ENCODE measurements at regions not wholly inside any gene's neighbourhood (a gene's known extent, or its start where the extent isn't known, plus 50 kb on each side); places are given as distances from the start of the nearest gene placed in this dataset.

GRCh38 chr11:33542921-33543320 is 157.7 kb downstream of the C11orf91 start:
- H3K4me1 ChIP-seq (replicated peaks in 1 of 2): no peaks in the 10 kb centered on the region
- WGBS, 4 donors: 63 to 71% (median 66%) methylated on average over 7 of the region's 7 CpGs
- TF ChIP-seq POLR2A (IDR thresholded peaks at IDR 0.05): no peak
- TF ChIP-seq, protein P1, sequence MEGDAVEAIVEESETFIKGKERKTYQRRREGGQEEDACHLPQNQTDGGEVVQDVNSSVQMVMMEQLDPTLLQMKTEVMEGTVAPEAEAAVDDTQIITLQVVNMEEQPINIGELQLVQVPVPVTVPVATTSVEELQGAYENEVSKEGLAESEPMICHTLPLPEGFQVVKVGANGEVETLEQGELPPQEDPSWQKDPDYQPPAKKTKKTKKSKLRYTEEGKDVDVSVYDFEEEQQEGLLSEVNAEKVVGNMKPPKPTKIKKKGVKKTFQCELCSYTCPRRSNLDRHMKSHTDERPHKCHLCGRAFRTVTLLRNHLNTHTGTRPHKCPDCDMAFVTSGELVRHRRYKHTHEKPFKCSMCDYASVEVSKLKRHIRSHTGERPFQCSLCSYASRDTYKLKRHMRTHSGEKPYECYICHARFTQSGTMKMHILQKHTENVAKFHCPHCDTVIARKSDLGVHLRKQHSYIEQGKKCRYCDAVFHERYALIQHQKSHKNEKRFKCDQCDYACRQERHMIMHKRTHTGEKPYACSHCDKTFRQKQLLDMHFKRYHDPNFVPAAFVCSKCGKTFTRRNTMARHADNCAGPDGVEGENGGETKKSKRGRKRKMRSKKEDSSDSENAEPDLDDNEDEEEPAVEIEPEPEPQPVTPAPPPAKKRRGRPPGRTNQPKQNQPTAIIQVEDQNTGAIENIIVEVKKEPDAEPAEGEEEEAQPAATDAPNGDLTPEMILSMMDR (IDR thresholded peaks at IDR 0.05): peak; percentile 42 to 67 (median 63)
- H3K9me3 ChIP-seq (replicated peaks in 1 of 3): no peaks in the 10 kb centered on the region
- no peak overlapping the region for H3K4me3 ChIP-seq
- H3K36me3 ChIP-seq (replicated peaks in 1 of 2): no peaks in the 10 kb centered on the region
- DNase-seq: peak; percentile 53 to 80 (median 66)
- H3K27ac ChIP-seq: no peak overlapping the region
- intact Hi-C loops (cut with DNase I): loop anchor here (5.0 to 10.0 kb wide), 2 partner anchors 142 to 144 kb away; no protein-coding TSS in a partner anchor
- H3K27me3 ChIP-seq: no peaks in the 10 kb centered on the region

DNA sequence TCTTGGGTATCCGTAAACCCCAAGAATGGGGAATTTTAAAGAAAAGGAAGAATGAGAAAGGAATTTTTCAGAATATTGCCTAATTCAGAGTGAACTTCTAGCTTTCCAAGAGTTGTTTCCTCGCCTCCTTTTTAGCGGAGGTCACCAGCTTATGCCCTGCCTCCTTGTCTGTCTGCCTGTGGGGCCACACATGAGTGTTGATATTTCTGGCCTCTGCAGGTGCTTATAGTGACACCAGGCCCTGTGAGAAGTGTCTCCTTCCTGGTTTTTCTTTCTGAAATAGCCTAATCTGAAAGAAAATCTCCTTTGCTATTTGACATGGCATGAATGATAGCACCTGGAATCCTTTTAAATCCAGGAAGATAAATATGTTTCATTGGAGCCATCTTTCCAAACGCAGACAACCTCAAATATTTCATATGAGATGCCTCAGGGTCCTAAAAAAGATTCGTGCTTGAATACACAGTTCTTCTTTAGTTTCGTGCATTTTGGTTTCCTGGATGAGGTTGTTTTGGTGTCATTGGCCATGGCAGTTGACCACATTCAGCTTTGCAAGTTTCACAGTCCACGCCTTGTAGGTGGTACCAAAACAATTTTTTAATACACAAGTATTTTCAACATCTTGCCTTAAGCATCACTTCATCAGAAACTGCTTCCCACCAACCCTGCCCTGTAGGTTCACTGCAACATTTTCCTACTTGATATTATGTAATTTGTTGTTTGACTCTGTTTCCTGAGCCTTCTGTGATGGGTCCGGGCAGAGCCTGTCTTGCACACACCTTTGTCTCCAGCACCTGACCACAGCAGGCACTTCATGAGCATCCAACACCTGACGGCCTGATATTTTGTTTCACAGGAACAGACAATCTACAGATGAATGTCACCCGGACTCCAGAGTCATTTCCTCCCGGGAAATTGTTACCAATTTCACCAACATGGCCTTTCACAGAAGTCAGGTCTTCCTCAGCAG is 159.4 kb downstream of the C11orf91 start:
- Histone ChIP-seq H3K9me3 (replicated peaks in 1 of 3) (no peaks in the 10 kb centered on the region), H3K4me3 (no peak overlapping the region), H3K27ac (no peak overlapping the region), H3K36me3 (replicated peaks in 1 of 2) (no peaks in the 10 kb centered on the region), H3K27me3 (no peaks in the 10 kb centered on the region), H3K4me1 (replicated peaks in 1 of 2) (no peaks in the 10 kb centered on the region)
- DNase-seq: no peak
- TF ChIP-seq POLR2A (IDR thresholded peaks at IDR 0.05): no peak
- TF ChIP-seq, protein P1 (IDR thresholded peaks at IDR 0.05): no peak
- intact Hi-C loops (cut with DNase I): loop anchor here (5.0 to 10.0 kb wide), 2 partner anchors 144 to 146 kb away; no protein-coding TSS in a partner anchor
- WGBS, 4 donors: 75 to 86% (median 84%) methylated on average over 11 of the region's 11 CpGs

GRCh38 chr11:33540427-33540826 is 160.2 kb downstream of the C11orf91 start:
- no peak overlapping the region for H3K4me3 ChIP-seq
- no peak for DNase-seq
- no peaks in the 10 kb centered on the region for H3K4me1 ChIP-seq (replicated peaks in 1 of 2)
- H3K36me3 ChIP-seq (replicated peaks in 1 of 2): no peaks in the 10 kb centered on the region
- no peaks in the 10 kb centered on the region for H3K9me3 ChIP-seq (replicated peaks in 1 of 3)
- no peaks in the 10 kb centered on the region for H3K27me3 ChIP-seq
- intact Hi-C loops (cut with DNase I): loop anchor here (5.0 to 10.0 kb wide), 2 partner anchors 144 to 147 kb away; no protein-coding TSS in a partner anchor
- no peak overlapping the region for H3K27ac ChIP-seq
- no peak for TF ChIP-seq POLR2A (IDR thresholded peaks at IDR 0.05)
- TF ChIP-seq, protein P1 (IDR thresholded peaks at IDR 0.05): no peak

DNA sequence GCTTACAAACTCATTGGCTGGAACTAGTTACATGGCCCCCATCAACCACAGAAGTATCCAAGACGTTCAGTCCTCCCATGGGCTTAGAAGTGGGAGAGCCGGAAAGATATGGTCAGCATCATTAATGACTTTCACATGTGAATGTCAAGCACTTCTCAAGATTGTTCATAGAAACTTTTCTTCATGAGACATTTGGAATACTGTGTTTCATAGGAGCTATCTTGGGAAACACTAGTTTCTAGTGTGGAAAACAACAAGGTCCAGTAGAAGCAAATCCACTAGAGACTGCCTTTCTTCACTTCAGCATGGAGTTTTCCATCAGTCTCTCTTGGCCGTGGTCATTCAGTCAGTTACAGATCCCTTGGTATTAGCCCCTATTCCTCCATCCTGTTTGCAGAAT is 160.9 kb downstream of the C11orf91 start:
- H3K9me3 ChIP-seq (replicated peaks in 1 of 3): no peaks in the 10 kb centered on the region
- no peak overlapping the region for H3K27ac ChIP-seq
- 67 to 75% (median 72%) methylated on average over 3 of the region's 3 CpGs for WGBS, 4 donors
- no peaks in the 10 kb centered on the region for H3K36me3 ChIP-seq (replicated peaks in 1 of 2)
- no peak overlapping the region for H3K4me3 ChIP-seq
- DNase-seq: no peak
- no peaks in the 10 kb centered on the region for H3K4me1 ChIP-seq (replicated peaks in 1 of 2)
- TF ChIP-seq, protein P1 (IDR thresholded peaks at IDR 0.05): no peak
- no peak for TF ChIP-seq POLR2A (IDR thresholded peaks at IDR 0.05)
- intact Hi-C loops (cut with DNase I): loop anchor here (5.0 to 10.0 kb wide), 3 partner anchors 145 to 167 kb away; no protein-coding TSS in a partner anchor
- H3K27me3 ChIP-seq: no peaks in the 10 kb centered on the region

All from adrenal gland (tissue), 9 donors.